HCT116 (cell line): ENCODE measurements at regions not wholly inside any gene's neighbourhood (a gene's known extent, or its start where the extent isn't known, plus 50 kb on each side); places are given as distances from the start of the nearest gene placed in this dataset.

ENCODE experiments used
- ATAC-seq: fragments of 200-7000 bp; cut with Tn5 transposase; 2 replicates; pipeline ENCODE4 v1.9.1; 2020; ENCODE audit warnings: mild to moderate bottlenecking, moderate library complexity
- BruUV-seq: library from RNA; stranded (reverse); fragments of 400-500 nt; replicated peaks from 2 replicates; lab custom pipeline; 2021; lab: Mats Ljungman, UMichigan
- CTCF ChIA-PET: fragments of 300-600 bp; sonication (Branson Sonifier 250); formaldehyde crosslinking; loops from one replicate; lab custom pipeline; 2021; ENCODE audit warnings: antibody characterized with exemption; lab: Charles Lee
- POLR2A ChIA-PET: fragments of 300-600, 350-600 bp; sonication (Branson Sonifier 250); formaldehyde crosslinking; loops from one replicate; lab custom pipeline; 2021; ENCODE audit warnings: antibody characterized with exemption; lab: Charles Lee
- RAD21 ChIA-PET, 2 experiments: fragments of 300-600 bp; sonication (Branson Sonifier 250); formaldehyde crosslinking; loops; one replicate each; lab custom pipeline; 2023; ENCODE audit warnings: low total read pairs in 2 of 2; ENCODE audit not compliant: uncharacterized antibody in 2 of 2, unreplicated experiment in 2 of 2, low non-redundant PET in 1 of 2; lab: Charles Lee
- DNase-seq: peaks from one replicate; pipeline ENCODE4 v3.0.0-alpha.2; 2010; ENCODE audit warnings: low read depth, low spot score
- H2AFZ ChIP-seq: fragments of 200-600 bp; shearing (Covaris generic), sonication (generic); 2 replicates; pipeline ENCODE4 v1.6.1; 2017; ENCODE audit warnings: low read depth, mixed run types, mixed read lengths, antibody characterized with exemption, low read length; ENCODE audit not compliant: poor library complexity, severe bottlenecking
- H3K27ac ChIP-seq: 2 replicates; pipeline ENCODE4 v1.5.1; 2012; ENCODE audit warnings: low read depth, low read length
- H3K27me3 ChIP-seq: fragments of 200-600 bp; sonication (generic); 2 replicates; pipeline ENCODE4 v1.6.1; 2016; ENCODE audit warnings: mixed run types, low read length, mixed read lengths; ENCODE audit not compliant: insufficient read depth
- H3K36me3 ChIP-seq, 2 experiments: fragments of 200-500 bp in 1 of 2; fragments of 200-600 bp in 1 of 2; sonication (Bioruptor generic) in 1 of 2; sonication (generic) in 1 of 2; 2 replicates each; pipeline versions ENCODE4 v1.5.1 to v1.6.1; 2014 to 2016; ENCODE audit warnings: low read length in 2 of 2, inconsistent platforms in 1 of 2, mixed read lengths in 1 of 2, mixed run types in 1 of 2; ENCODE audit not compliant: insufficient read depth in 2 of 2, control insufficient read depth in 1 of 2
- H3K4me1 ChIP-seq, 2 experiments: fragments of 200-600 bp in 1 of 2; sonication (generic) in 1 of 2; 2 replicates each; pipeline versions ENCODE4 v1.5.1 to v1.6.1; 2012 to 2017; ENCODE audit warnings: low read length in 2 of 2, inconsistent platforms in 1 of 2, mild to moderate bottlenecking in 1 of 2, mixed read lengths in 1 of 2, mixed run types in 1 of 2, moderate library complexity in 1 of 2; ENCODE audit not compliant: insufficient read depth in 2 of 2, control insufficient read depth in 1 of 2
- H3K4me2 ChIP-seq: fragments of 200-600 bp; sonication (generic); 2 replicates; pipeline ENCODE4 v1.6.1; 2017; ENCODE audit warnings: mixed run types, low read length, mixed read lengths
- H3K4me3 ChIP-seq, 2 experiments: fragments of 200-600 bp in 1 of 2; sonication (generic) in 1 of 2; replicated peaks in 1 of 2; 2 replicates each; pipeline ENCODE4 v1.5.1; 2011 to 2016; ENCODE audit warnings: low read length in 2 of 2, control low read depth in 1 of 2, low read depth in 1 of 2, mild to moderate bottlenecking in 1 of 2, mixed read lengths in 1 of 2, mixed run types in 1 of 2
- H3K79me2 ChIP-seq: fragments of 200-600 bp; sonication (generic); 2 replicates; pipeline ENCODE4 v1.6.1; 2017; ENCODE audit warnings: mild to moderate bottlenecking, mixed run types, low read length, moderate library complexity, mixed read lengths; ENCODE audit not compliant: insufficient read depth
- H3K9ac ChIP-seq: fragments of 200-600 bp; sonication (generic); 2 replicates; pipeline ENCODE4 v1.6.1; 2016; ENCODE audit warnings: low read length, mixed read lengths
- H3K9me2 ChIP-seq: fragments of 200-600 bp; sonication (generic), shearing (Covaris generic); 2 replicates; pipeline ENCODE4 v1.6.1; 2017; ENCODE audit warnings: mixed run types, mild to moderate bottlenecking, moderate library complexity; ENCODE audit not compliant: insufficient read depth
- H3K9me3 ChIP-seq, 2 experiments: fragments of 200-500 bp in 1 of 2; fragments of 200-600 bp in 1 of 2; sonication (Bioruptor generic) in 1 of 2; sonication (generic) in 1 of 2; 2 replicates each; pipeline ENCODE4 v1.6.1; 2014 to 2017; ENCODE audit warnings: low read length in 2 of 2, mixed read lengths in 2 of 2, inconsistent platforms in 1 of 2, low read depth in 1 of 2, mild to moderate bottlenecking in 1 of 2, mixed run types in 1 of 2, moderate library complexity in 1 of 2; ENCODE audit not compliant: control insufficient read depth in 1 of 2, insufficient read depth in 1 of 2
- H4K20me1 ChIP-seq: fragments of 200-600 bp; sonication (generic), shearing (Covaris generic); 2 replicates; pipeline ENCODE4 v1.6.1; 2017; ENCODE audit warnings: mixed run types, mild to moderate bottlenecking, moderate library complexity; ENCODE audit not compliant: insufficient read depth
- ATF3 ChIP-seq: IDR thresholded peaks from 2 replicates; pipeline ENCODE4 v1.6.1; 2012
- CEBPB ChIP-seq: IDR thresholded peaks from 2 replicates; pipeline ENCODE4 v1.6.1; 2012; ENCODE audit warnings: low read depth
- CTCF ChIP-seq, 3 experiments: fragments of 200-600 bp in 1 of 3; sonication (generic) in 1 of 3; IDR thresholded peaks in 2 of 3; conservative IDR thresholded peaks in 1 of 3; 2 replicates each; pipeline ENCODE4 v1.5.1; 2012 to 2017; ENCODE audit warnings: low read depth in 2 of 3, low read length in 2 of 3, antibody characterized with exemption in 1 of 3, borderline replicate concordance in 1 of 3, control low read depth in 1 of 3, mild to moderate bottlenecking in 1 of 3, mixed read lengths in 1 of 3, mixed run types in 1 of 3, moderate library complexity in 1 of 3; ENCODE audit not compliant: insufficient read depth in 1 of 3
- ELF1 ChIP-seq: IDR thresholded peaks from 2 replicates; pipeline ENCODE4 v1.6.1; 2012; ENCODE audit warnings: low read depth, borderline replicate concordance
- POLR2A ChIP-seq: IDR thresholded peaks from 2 replicates; pipeline ENCODE4 v1.7.0; 2011; ENCODE audit warnings: borderline replicate concordance; ENCODE audit not compliant: insufficient read depth, insufficient read length; ENCODE audit errors: extremely low read depth
- RAD21 ChIP-seq: IDR thresholded peaks from 2 replicates; pipeline ENCODE4 v1.6.1; 2012; ENCODE audit warnings: low read depth, mild to moderate bottlenecking
- SP1 ChIP-seq: IDR thresholded peaks from 2 replicates; pipeline ENCODE4 v1.6.1; 2012; ENCODE audit warnings: low read depth
- TCF7L2 ChIP-seq: IDR thresholded peaks from 2 replicates; pipeline ENCODE4 v1.7.0; 2011; ENCODE audit warnings: borderline replicate concordance, inconsistent platforms; ENCODE audit not compliant: insufficient read depth, insufficient read length; ENCODE audit errors: extremely low read depth
- ZNF274 ChIP-seq: fragments of 200-500 bp; sonication (Bioruptor generic); IDR thresholded peaks from 2 replicates; pipeline ENCODE4 v1.6.1; 2014; ENCODE audit warnings: mild to moderate bottlenecking, low read depth, low read length, inconsistent platforms
- intact Hi-C: fragments of 100-400 bp; cut with micrococcal nuclease; formaldehyde crosslinking; loops from 2 replicates; pipeline ENCODE4 v1.10.0; 2022
- TF ChIP-seq, protein P1 (sequence below): IDR thresholded peaks from 2 replicates; pipeline ENCODE4 v1.6.1; 2012; ENCODE audit warnings: low read depth

DNA sequence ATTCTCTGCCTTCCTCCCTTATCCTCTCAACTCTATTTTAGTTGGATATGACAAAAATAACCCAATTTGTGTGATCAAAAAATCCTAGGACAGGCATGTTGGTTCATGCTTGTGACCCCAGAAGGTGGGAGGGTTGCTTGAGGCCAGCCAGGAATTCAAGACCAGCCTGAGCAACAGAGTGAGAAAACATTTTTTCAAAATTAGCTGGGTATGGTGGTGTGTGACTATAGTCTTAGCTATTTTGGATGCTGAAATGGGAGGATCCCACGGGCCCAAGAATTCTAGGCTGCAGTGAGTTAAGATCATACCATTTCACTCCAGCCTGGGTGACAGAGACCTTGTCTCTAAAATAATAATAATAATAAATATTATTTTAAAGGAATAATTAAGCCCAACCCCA is 1383.1 kb upstream of the ADGRL2 start (continued):
- TF ChIP-seq CTCF (IDR thresholded peaks at IDR 0.05 in 2 of 3, conservative IDR thresholded peaks at IDR 0.05 in 1 of 3; ENCODE audit: borderline replicate concordance in 1 of 3, insufficient read depth in 1 of 3, low read depth in 2 of 3, low read length in 2 of 3) (no peak), ZNF274 (no peak)

GRCh38 chr1:80413969-80414368 is 1386.8 kb upstream of the ADGRL2 start:
- no peaks in the 10 kb centered on the region for H3K27me3 ChIP-seq
- DNase-seq (no peak), ATAC-seq (no peak)
- no peaks in the 10 kb centered on the region for H3K9me3 ChIP-seq
- ChIA-PET RAD21 (no interaction called here), CTCF (no interaction called here), POLR2A (no interaction called here)
- H3K27ac ChIP-seq = no peak overlapping the region
- no peaks in the 10 kb centered on the region for H3K9me2 ChIP-seq
- no TSS peak for BruUV-seq
- no peaks in the 10 kb centered on the region for H3K4me1 ChIP-seq
- H4K20me1 ChIP-seq = no peaks in the 10 kb centered on the region
- intact Hi-C loops = no loop called here
- H3K79me2 ChIP-seq = no peaks in the 10 kb centered on the region
- no peak overlapping the region for H2AFZ ChIP-seq
- no peaks in the 10 kb centered on the region for H3K36me3 ChIP-seq
- H3K4me3 ChIP-seq = no peak overlapping the region
- H3K9ac ChIP-seq = no peak overlapping the region
- TF ChIP-seq ELF1 (no peak), ATF3 (no peak), TCF7L2 (no peak), RAD21 (no peak), POLR2A (no peak), CEBPB (no peak), SP1 (no peak)
- TF ChIP-seq, protein P1, sequence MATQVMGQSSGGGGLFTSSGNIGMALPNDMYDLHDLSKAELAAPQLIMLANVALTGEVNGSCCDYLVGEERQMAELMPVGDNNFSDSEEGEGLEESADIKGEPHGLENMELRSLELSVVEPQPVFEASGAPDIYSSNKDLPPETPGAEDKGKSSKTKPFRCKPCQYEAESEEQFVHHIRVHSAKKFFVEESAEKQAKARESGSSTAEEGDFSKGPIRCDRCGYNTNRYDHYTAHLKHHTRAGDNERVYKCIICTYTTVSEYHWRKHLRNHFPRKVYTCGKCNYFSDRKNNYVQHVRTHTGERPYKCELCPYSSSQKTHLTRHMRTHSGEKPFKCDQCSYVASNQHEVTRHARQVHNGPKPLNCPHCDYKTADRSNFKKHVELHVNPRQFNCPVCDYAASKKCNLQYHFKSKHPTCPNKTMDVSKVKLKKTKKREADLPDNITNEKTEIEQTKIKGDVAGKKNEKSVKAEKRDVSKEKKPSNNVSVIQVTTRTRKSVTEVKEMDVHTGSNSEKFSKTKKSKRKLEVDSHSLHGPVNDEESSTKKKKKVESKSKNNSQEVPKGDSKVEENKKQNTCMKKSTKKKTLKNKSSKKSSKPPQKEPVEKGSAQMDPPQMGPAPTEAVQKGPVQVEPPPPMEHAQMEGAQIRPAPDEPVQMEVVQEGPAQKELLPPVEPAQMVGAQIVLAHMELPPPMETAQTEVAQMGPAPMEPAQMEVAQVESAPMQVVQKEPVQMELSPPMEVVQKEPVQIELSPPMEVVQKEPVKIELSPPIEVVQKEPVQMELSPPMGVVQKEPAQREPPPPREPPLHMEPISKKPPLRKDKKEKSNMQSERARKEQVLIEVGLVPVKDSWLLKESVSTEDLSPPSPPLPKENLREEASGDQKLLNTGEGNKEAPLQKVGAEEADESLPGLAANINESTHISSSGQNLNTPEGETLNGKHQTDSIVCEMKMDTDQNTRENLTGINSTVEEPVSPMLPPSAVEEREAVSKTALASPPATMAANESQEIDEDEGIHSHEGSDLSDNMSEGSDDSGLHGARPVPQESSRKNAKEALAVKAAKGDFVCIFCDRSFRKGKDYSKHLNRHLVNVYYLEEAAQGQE = no peak
- no peak overlapping the region for H3K4me2 ChIP-seq
